ENCODE measurements at regions not wholly inside any gene's neighbourhood (a gene's known extent, or its start where the extent isn't known, plus 50 kb on each side); places are given as distances from the start of the nearest gene placed in this dataset.
"Not testable (repeated sequence)": the region's sequence is repeated elsewhere in the genome, so short reads cannot be mapped to it uniquely, and the experiment has no call there.

DNA sequence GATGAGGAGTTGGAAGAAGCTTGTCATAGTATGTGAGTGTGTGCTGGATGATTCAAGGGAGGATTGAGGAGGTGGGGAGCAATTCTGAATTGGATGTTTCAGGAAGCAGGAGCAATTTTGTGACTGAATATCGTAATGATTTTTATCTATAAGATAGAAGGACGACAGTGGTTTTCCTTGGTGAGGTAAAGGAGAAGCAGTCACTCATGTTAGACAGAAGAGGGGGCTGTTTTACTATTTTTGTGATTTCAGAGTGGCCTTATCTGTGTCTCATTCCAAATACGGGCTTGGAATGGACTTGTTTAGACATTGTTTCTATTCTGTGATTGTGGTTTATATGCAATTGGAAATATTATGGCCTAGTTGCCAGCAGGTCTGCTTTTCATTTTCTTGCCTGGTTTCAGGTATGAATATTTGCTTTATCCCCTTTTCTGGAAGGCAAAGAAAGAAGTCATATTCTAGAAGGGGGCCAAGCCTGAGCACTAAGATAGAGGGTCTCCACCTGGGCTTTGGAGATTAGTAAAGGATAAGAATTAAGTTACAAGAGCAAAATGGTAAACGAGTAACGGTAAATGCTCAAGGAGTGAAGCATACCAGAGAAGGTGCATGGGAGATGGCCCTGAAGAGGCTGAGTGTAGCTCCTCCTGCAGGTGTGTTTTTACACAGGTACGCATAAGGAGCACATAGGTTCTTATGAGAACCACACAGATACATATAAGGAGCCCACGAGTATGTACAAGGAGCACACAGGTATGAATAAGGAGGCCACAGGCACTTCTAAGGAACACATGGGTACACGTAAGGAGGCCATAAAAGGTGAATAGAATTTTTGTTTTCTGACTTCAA lies 124.6 kb upstream of the KCNAB1 start:
- no peak for DNase-seq

- DNase-seq, result no peak
Observed at GRCh38 chr3:155996882-155997281, 123.5 kb upstream of the KCNAB1 start.

DNA sequence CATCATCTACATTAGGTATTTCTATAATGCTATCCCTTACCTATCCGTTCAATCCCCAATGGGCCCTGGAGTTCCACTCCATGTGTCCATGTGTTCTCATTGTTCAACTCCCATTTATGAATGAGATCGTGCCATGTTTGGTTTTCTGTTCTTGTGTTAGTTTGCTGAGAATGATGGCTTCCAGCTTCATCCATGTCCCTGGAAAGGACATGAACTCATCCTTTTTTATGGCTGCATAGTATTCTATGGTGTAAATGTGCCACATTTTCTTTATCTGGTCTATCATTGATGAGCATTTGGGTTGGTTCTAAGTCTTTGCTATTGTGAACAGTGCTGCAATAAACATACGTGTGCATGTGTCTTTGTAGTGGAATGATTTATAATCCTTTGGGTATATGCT lies 122.2 kb upstream of the KCNAB1 start:
- DNase-seq, result not testable (repeated sequence)

DNA sequence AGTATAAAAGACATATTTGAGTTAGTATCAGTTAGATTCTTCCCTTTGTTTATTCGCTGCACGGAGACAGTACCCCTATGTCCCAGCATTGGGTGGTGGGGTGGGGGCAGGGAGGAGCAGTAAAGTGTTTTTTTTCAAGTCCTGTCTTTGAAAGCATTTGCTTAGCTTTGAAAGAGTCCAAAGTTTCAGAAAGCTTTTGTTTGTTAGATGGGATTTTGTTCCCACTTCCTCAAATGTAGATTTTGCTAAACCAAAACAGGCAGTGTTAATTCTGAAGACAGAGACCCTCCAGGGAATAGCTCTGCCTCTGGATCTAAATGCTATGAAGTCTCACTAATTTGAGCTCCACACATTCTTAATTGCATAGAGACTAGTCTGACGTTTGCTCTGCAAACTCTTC lies 114.6 kb upstream of the KCNAB1 start:
- no peak for DNase-seq

DNA sequence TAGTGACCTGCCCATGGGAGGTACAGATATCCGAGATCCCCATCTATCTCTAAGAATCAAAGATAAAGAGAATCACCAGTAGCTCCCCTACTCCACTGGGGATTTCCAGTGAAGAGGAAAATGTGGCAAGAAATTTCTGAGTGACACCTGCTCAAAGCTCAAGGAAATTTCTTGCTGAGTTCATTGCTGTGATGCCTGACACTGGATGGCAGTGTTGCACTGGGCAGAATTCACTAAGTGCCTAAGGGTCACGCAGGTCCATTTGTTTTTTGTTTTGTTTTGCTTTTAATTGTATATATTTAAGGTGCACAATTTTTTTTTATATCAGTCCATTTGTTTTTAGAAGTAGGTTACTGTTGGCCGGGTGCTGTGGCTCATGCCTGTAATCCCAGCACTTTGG lies 109.5 kb upstream of the KCNAB1 start:
- DNase-seq, result no peak

- no peak for DNase-seq
Observed at GRCh38 chr3:156014489-156014888, 105.9 kb upstream of the KCNAB1 start.

GRCh38 chr3:156016902-156017301 lies 103.5 kb upstream of the KCNAB1 start:
- no peak for DNase-seq

DNA sequence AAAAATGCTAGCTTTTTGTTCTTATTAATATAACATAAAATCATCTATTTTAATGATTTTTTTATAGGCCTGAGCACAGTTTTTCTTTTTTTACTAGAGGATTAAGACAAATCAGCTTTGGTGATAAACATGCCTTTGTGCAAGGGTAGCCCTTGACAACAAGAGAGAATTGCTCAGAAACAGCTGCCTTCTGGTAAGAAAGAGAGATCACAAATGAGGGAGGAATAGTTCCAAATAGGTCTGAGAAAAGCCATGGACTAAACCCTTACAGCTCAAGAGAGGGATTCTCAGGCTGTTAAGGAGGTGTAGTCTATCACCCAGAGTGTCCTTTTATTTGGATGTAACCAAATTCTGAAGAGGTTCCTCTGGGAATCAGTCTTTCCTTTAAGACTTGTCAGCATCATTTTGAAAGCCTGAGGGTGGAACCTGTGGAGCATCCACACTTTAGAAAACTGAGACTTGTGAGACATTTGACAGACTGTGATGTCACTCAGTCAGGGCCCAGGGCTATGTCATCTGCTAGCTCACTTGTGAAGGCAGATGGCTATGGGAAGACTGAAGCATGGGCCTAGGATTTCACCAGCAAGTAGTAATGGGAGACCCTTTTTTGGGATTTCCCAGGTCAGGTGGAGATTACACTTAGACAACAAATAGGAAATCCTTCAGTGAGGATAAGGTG lies 102.9 kb upstream of the KCNAB1 start:
- no peak for DNase-seq

- DNase-seq, result no peak
Observed at GRCh38 chr3:156024904-156025533, 95.4 kb upstream of the KCNAB1 start.

DNA sequence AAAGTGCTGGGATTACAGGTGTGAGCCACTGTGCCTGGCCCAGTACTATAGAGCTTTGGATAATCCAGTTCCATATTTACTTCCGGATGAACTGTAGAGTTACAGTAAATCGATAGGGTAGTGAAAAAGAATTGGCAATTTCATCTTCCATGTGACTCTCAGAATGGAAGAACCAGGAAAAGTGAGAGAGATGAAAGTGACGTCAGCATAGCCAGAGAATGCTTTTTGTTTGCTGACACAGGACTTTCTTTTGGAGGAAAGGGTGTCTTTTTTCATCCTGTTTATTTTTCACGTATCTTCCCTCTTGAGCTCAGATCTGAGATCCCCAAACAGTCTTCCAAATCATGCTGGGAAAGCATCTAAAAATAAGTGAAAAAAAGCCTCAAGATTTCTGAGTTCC lies 91.2 kb upstream of the KCNAB1 start:
- DNase-seq, result no peak

DNA sequence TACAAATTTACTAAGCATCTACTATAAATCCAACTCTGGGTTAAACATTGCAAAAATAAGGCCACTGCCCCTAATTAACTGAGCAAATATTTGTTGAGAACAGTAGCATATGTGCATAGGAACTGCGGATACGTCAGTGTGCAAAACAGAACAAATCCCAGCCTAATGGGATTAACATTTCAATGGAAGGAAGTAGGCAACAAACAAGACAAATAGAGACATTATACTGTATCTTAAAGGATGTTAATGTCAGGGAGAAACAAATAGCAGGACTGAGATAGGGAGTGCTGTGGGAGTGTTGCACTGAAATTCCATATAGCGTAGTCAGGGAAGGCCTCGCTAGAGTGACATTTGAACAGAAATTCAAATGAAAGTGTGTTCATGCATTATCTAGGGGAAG lies 89.7 kb upstream of the KCNAB1 start:
- no peak for DNase-seq

DNA sequence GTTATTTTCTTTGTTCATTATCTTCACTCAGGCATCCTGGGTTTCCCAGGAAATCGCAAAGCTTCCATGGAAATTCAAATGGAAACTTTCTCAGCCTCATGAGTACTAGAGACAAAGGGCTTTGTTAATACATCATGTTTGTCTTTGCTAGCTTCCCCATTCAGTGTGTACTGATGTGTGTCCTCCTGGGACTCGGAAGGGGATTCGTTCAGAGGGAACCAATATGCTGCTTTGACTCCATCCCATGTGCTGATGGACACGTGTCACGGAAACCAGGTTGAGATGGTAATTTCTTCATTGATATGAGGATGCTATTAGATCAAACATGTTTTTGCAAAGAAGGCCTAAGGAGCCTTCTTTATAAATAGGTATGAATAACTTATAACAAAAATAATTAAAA lies 87.0 kb upstream of the KCNAB1 start:
- no peak for DNase-seq

GRCh38 chr3:156035158-156035557 lies 85.2 kb upstream of the KCNAB1 start:
- DNase-seq, result no peak

DNA sequence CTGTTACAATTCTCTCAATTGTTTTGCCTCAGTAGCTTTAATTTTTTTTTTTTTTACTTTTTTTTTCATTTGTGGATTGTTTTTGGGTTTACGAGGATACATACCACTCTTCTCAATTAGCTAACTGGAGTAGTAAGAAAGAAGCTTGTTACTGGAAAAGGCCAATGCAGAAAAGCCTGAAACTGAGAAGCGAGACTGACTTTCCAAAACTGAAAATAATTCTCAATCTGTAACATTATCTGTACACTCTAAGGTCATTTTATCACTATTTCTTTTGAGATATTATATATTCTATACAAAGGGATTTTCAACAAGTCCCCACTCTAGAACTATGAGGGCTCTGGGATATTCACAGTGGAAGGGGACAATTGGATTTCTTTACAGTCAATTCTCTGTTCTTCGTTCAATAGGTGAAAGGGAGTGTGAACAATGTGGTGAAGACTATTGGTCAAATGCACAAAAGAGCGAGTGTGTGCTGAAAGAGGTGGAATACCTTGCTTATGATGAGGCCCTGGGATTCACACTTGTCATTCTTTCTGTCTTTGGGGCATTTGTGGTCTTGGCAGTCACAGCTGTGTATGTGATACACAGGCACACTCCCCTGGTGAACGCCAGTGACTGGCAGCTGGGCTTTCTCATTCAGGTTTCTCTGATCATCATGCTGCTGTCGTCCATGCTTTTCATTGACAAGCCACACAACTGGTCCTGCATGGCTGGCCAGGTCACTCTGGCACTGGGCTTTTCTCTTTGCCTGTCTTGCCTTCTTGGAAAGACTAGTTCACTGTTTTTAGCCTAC lies 83.9 kb upstream of the KCNAB1 start:
- no peak for DNase-seq

DNA sequence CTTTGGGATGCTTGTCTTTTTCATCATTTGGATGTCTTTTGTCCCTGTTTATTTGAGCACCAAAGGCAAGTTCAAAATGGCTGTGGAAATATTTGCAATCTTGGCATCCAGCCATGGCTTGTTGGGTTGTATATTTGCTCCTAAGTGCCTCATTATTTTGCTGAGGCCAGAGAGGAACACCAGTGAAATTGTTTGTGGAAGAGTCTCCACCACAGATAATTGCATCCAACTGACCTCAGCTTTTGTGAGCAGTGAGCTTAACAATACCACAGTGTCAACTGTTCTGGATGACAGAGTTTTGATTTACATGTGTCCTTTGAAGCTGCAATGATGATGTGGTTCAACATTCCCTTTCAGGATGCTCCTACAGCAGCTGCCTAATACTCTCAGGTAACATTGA lies 83.0 kb upstream of the KCNAB1 start:
- DNase-seq, result peak; percentile 42

DNA sequence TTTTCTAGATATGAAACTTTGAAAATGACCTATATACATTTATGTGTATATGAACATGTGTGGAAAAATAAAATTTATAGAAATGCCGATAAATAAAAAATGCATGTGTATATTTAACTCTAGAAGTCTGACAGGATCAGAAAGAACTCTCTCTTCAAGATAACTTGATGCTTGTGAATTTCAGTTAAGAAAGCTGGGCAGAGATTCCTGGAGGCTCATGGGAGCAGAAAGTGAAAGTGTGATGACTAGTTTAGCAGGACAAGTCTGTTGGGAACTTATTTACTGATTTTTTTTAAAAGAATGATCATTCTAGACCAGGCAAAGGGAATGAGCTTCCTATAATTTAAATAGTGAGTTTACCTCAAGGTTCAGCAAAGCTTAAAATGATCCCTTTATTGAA lies 81.5 kb upstream of the KCNAB1 start:
- no peak for DNase-seq

DNA sequence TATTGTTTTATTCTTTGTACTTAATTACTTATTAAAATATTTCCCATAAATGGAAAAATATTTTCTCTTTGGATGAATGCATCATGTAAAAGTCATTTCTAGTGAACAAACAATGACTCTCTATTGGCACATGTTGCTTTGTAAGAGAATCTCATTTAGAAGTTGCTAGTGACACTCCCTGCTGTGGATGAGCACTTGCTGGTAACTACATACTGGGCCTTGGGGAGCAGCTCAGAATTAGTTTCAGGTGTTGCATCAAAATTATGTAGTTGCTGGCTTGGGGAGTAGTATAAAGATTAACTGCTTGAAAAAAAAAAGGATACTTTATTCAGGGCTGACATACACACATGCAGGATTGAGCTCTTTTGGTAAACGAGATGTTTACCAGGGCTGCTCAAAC lies 80.3 kb upstream of the KCNAB1 start:
- no peak for DNase-seq

GRCh38 chr3:156041216-156041841 lies 79.0 kb upstream of the KCNAB1 start:
- not testable (repeated sequence) for DNase-seq

DNA sequence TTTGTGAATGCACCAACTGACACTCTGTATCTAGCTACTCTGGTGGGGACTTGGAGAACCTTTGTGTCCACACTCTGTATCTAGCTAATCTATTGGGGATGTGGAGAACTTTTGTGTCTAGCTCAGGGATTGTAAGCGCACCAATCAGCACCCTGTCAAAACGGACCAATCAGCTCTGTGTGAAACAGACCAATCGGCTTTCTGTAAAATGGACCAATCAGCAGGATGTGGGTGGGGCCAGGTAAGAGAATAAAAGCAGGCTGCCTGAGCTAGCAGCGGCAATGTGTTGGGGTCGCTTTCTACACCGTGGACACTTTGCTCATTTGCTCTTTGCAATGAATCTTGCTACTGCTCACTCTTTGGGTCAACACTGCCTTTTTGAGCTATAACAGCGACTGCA lies 78.5 kb upstream of the KCNAB1 start:
- not testable (repeated sequence) for DNase-seq

GRCh38 chr3:156043832-156044633 lies 76.3 kb upstream of the KCNAB1 start:
- DNase-seq, result not testable (repeated sequence)

DNA sequence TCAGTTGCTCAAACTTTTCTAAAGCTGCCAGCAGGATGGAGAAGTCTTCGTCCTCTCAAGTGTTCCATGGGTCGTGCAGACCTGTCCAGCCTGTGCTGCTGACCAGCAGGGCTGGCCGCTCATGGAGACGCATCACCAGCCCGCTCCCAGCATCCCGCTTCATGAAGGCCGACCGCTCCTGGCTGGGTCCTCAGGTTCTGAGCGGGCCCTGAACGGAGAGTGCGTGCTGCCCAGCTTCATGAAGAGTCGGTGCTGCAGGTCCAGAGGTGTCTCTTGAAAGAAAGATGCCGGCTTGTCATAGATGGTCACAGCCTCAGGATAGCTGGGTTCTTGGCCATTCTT lies 75.8 kb upstream of the KCNAB1 start:
- DNase-seq, result no peak

DNA sequence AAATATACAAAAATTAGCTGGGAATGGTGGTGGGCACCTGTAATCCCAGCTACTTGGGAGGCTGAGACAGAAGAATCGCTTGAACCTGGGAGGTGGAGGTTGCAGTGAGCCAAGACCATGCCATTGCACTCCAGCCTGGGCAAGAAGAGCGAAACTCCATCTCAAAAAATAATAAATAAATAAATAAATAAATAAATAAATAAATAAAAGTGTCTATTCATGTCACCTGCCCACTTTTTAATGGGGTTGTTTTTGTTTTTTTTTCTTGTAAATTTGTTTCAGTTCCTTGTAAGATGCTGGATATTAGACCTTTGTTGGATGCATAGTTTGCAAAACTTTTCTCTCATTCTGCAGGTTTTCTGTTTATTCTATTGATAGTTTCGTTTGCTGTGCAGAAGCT lies 71.9 kb upstream of the KCNAB1 start:
- DNase-seq, result not testable (repeated sequence)

Data from NCI-H187 treated with DMSO at 0.1 percent for 48 hours (cell line).